ENCODE measurements at regions not wholly inside any gene's neighbourhood (a gene's known extent, or its start where the extent isn't known, plus 50 kb on each side); places are given as distances from the start of the nearest gene placed in this dataset.

DNA sequence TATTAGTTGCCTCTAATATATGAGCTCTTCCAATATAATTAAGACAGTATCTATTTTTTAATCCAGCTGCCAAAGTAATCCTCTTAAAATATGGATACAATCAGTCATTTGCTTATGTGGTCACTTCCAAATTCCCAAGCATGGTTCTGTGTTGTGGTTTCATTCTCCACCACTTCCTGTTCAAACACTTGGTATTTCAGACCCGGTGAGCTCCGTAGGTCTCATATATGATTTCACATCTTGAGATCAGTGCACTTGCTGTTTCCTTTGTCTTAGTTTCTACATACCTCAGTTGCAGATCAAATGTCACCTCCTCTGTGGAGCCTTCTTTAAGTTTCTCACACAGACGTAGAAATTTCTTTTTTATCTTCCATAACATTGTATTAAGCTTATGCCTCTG is 254.2 kb downstream of the KCNS3 start:
- Histone ChIP-seq H2AK5ac (ENCODE audit: low read depth, low read length) (no peak overlapping the region), H3K4me3 (ENCODE audit: extremely low read depth in 1 of 4, insufficient read depth in 2 of 4, low read depth in 3 of 4, low read length in 4 of 4) (no peak overlapping the region), H3K79me1 (ENCODE audit: low read depth, low read length) (no peaks in the 10 kb centered on the region), H4K20me1 (replicated peaks in 1 of 2; ENCODE audit: control insufficient read depth in 1 of 2, insufficient read depth in 2 of 2, low read length in 2 of 2) (no peaks in the 10 kb centered on the region), H4K91ac (replicated peaks; ENCODE audit: insufficient read length, low read length) (no peak overlapping the region), H2BK15ac (ENCODE audit: low read length) (no peak overlapping the region), H3K56ac (replicated peaks; ENCODE audit: insufficient read length, low read depth, low read length) (no peak overlapping the region), H3K4me2 (ENCODE audit: insufficient read depth in 1 of 2, low read depth in 2 of 2, low read length in 2 of 2) (no peak overlapping the region), H3K36me3 (ENCODE audit: control insufficient read depth in 2 of 4, insufficient read depth in 4 of 4, low read length in 3 of 4) (no peaks in the 10 kb centered on the region), H3K27ac (ENCODE audit: low read depth, low read length) (no peak overlapping the region), H4K8ac (ENCODE audit: extremely low read depth, insufficient read depth, low read length) (no peak overlapping the region), H3K18ac (ENCODE audit: extremely low read depth, low read length) (no peak overlapping the region), H3K23me2 (ENCODE audit: low read depth, low read length) (no peaks in the 10 kb centered on the region), H2BK120ac (replicated peaks; ENCODE audit: low read depth, low read length) (no peak overlapping the region), H3K27me3 (replicated peaks in 1 of 4; ENCODE audit: control insufficient read depth in 3 of 4, extremely low read depth in 1 of 4, insufficient read depth in 3 of 4, low read length in 3 of 4) (no peaks in the 10 kb centered on the region), H2BK20ac (ENCODE audit: low read length) (no peak overlapping the region), H3K9ac (replicated peaks in 1 of 4; ENCODE audit: extremely low read depth in 1 of 4, low read depth in 3 of 4, low read length in 3 of 4) (no peak overlapping the region), H2BK12ac (ENCODE audit: low read depth, low read length) (no peak overlapping the region), H3K79me2 (ENCODE audit: control insufficient read depth in 1 of 2, insufficient read depth in 2 of 2, low read length in 2 of 2) (no peaks in the 10 kb centered on the region), H3K14ac (ENCODE audit: insufficient read length) (no peak overlapping the region), H2AFZ (ENCODE audit: low read length) (no peak overlapping the region), H3K23ac (ENCODE audit: insufficient read length) (no peak overlapping the region), H3K9me3 (ENCODE audit: insufficient read depth in 2 of 2, low read depth in 1 of 2, low read length in 1 of 2) (no peaks in the 10 kb centered on the region), H4K5ac (ENCODE audit: insufficient read length, low read depth, low read length) (no peak overlapping the region), H2BK5ac (ENCODE audit: low read depth, low read length) (no peak overlapping the region), H3K4me1 (replicated peaks in 1 of 4; ENCODE audit: control insufficient read depth in 3 of 4, insufficient read depth in 4 of 4, low read length in 3 of 4) (no peaks in the 10 kb centered on the region), H3K4ac (replicated peaks; ENCODE audit: insufficient read length, low read depth, low read length) (no peak overlapping the region)
- TF ChIP-seq NRF1 (IDR thresholded peaks at IDR 0.05; ENCODE audit: low read depth, low read length) (no peak), TCF12 (IDR thresholded peaks at IDR 0.05; ENCODE audit: low read depth, low read length) (no peak), KDM5A (IDR thresholded peaks at IDR 0.05; ENCODE audit: low read length) (no peak), FOSL1 (IDR thresholded peaks at IDR 0.05; ENCODE audit: insufficient read depth, low read depth, low read length) (no peak), GABPA (IDR thresholded peaks at IDR 0.05; ENCODE audit: borderline replicate concordance, insufficient read depth, low read length) (no peak), POLR2A (IDR thresholded peaks at IDR 0.05; ENCODE audit: control extremely low read depth in 1 of 2, low read depth in 2 of 2, low read length in 2 of 2) (no peak), HDAC6 (IDR thresholded peaks at IDR 0.05; ENCODE audit: low read depth, low read length) (no peak)
- DNase-seq (ENCODE audit: low read depth in 1 of 2, low spot score in 2 of 2), result no peak
- CTCF ChIA-PET (ENCODE audit: partially characterized antibody), result interaction anchor here (0.5 to 0.9 kb wide), 4 partner anchors 28 to 245 kb away, joined by 3 to 4 read pairs (median 4); no protein-coding TSS in a partner anchor
- FAIRE-seq, result no peak
- POLR2A ChIA-PET (ENCODE audit: partially characterized antibody), result no interaction called here
- 88% methylated on average over 3 of the region's 3 CpGs; no CpG with 5 or more reads in 1 of the 2 experiments for WGBS, 2 experiments (ENCODE audit: extremely low coverage in 1 of 2, insufficient coverage in 1 of 2, insufficient read length in 1 of 2, insufficient replicate concordance in 2 of 2, low coverage in 1 of 2, low lambda C conversion rate in 2 of 2, missing lambda C conversion rate in 1 of 2)
